Ishikawa (cell line): ENCODE measurements at regions not wholly inside any gene's neighbourhood (a gene's known extent, or its start where the extent isn't known, plus 50 kb on each side); places are given as distances from the start of the nearest gene placed in this dataset.

ENCODE experiments used
- EP300 ChIP-seq: IDR thresholded peaks from 2 replicates; pipeline ENCODE4 v1.6.1; 2012; ENCODE audit warnings: borderline replicate concordance
- MAX ChIP-seq: IDR thresholded peaks from 2 replicates; pipeline ENCODE4 v1.6.1; 2012
- NFIC ChIP-seq: IDR thresholded peaks from 2 replicates; pipeline ENCODE4 v1.6.1; 2012
- RAD21 ChIP-seq: IDR thresholded peaks from 2 replicates; pipeline ENCODE4 v1.6.1; 2012; ENCODE audit warnings: low read depth
- REST ChIP-seq: IDR thresholded peaks from 2 replicates; pipeline ENCODE4 v1.6.1; 2012; ENCODE audit warnings: low read depth, mild to moderate bottlenecking
- TAF1 ChIP-seq: IDR thresholded peaks from 2 replicates; pipeline ENCODE4 v1.6.1; 2012; ENCODE audit warnings: low read depth, mild to moderate bottlenecking
- YY1 ChIP-seq: IDR thresholded peaks from 2 replicates; pipeline ENCODE4 v1.6.1; 2012; ENCODE audit warnings: low read depth

- no peak for TF ChIP-seq EP300
- no peak for TF ChIP-seq NFIC
- no peak for TF ChIP-seq YY1
- TF ChIP-seq MAX, result no peak
- no peak for TF ChIP-seq REST
- no peak for TF ChIP-seq RAD21
- no peak for TF ChIP-seq TAF1
Observed at GRCh38 chr12:74900232-74900631, 309.4 kb downstream of the KCNC2 start.
